Common myeloid progenitor, CD34-positive (primary cell): ENCODE measurements at regions not wholly inside any gene's neighbourhood (a gene's known extent, or its start where the extent isn't known, plus 50 kb on each side); places are given as distances from the start of the nearest gene placed in this dataset.

ENCODE experiments used
- CTCF ChIA-PET: fragments of 350-600 bp; sonication (Branson Sonifier 250); formaldehyde crosslinking; loops from one replicate; lab custom pipeline; 2021; ENCODE audit warnings: antibody characterized with exemption; lab: Charles Lee
- POLR2A ChIA-PET: fragments of 350-600 bp; sonication (Branson Sonifier 250); formaldehyde crosslinking; loops from one replicate; lab custom pipeline; 2021; ENCODE audit warnings: antibody characterized with exemption; lab: Charles Lee
- DNase-seq, 3 donors: peaks; one replicate each; pipeline versions ENCODE4 v3.0.0 to v3.0.0-alpha.2; 2013
- H3K27ac ChIP-seq, 2 experiments: 1 replicate in 1 of 2; 2 replicates in 1 of 2; pipeline ENCODE4 v1.7.0; 2013; ENCODE audit warnings: inconsistent platforms in 2 of 2, low read length in 2 of 2, mild to moderate bottlenecking in 2 of 2, low read depth in 1 of 2, moderate library complexity in 1 of 2; ENCODE audit not compliant: severe bottlenecking in 2 of 2, insufficient read depth in 1 of 2, poor library complexity in 1 of 2
- H3K27me3 ChIP-seq, 5 experiments: replicated peaks in 2 of 5; 1 replicate in 3 of 5; 2 replicates in 2 of 5; pipeline versions ENCODE4 v1.6.1 to v1.7.0; 2013; ENCODE audit warnings: low read length in 4 of 5, mild to moderate bottlenecking in 2 of 5, moderate library complexity in 2 of 5, inconsistent platforms in 1 of 5; ENCODE audit not compliant: insufficient read depth in 5 of 5, control insufficient read depth in 4 of 5
- H3K36me3 ChIP-seq, 4 experiments: 1 replicate in 2 of 4; 2 replicates in 2 of 4; pipeline versions ENCODE4 v1.6.1 to v1.7.0; 2013; ENCODE audit warnings: low read length in 3 of 4, control low read depth in 1 of 4, mild to moderate bottlenecking in 1 of 4; ENCODE audit not compliant: control insufficient read depth in 4 of 4, insufficient read depth in 4 of 4
- H3K4me1 ChIP-seq, 4 experiments: 1 replicate in 3 of 4; 2 replicates in 1 of 4; pipeline versions ENCODE4 v1.6.1 to v1.7.1; 2013; ENCODE audit warnings: low read length in 3 of 4, mild to moderate bottlenecking in 3 of 4, control low read depth in 1 of 4, inconsistent platforms in 1 of 4, moderate library complexity in 1 of 4; ENCODE audit not compliant: control insufficient read depth in 4 of 4, insufficient read depth in 4 of 4; ENCODE audit errors: control extremely low read depth in 1 of 4
- H3K4me3 ChIP-seq, 7 experiments: 1 replicate in 4 of 7; 2 replicates in 3 of 7; pipeline versions ENCODE4 v1.5.1 to v1.7.0; 2013; ENCODE audit warnings: mild to moderate bottlenecking in 7 of 7, low read length in 6 of 7, moderate library complexity in 6 of 7, inconsistent platforms in 2 of 7, low read depth in 2 of 7, control low read depth in 1 of 7; ENCODE audit not compliant: insufficient read depth in 4 of 7, control insufficient read depth in 1 of 7; ENCODE audit errors: extremely low read depth in 1 of 7
- H3K9me3 ChIP-seq, 5 experiments: 1 replicate in 4 of 5; 2 replicates in 1 of 5; pipeline versions ENCODE4 v1.6.1 to v1.7.1; 2013; ENCODE audit warnings: low read length in 4 of 5, mild to moderate bottlenecking in 2 of 5, inconsistent platforms in 1 of 5, low read depth in 1 of 5, moderate library complexity in 1 of 5; ENCODE audit not compliant: control insufficient read depth in 4 of 5, insufficient read depth in 2 of 5; ENCODE audit errors: control extremely low read depth in 1 of 5
- WGBS: methylation state at CpG from one replicate; pipeline ENCODE4 v1.1.5; 2013; ENCODE audit not compliant: insufficient coverage; 5-methylcytosine and 5-hydroxymethylcytosine counted together

- ChIA-PET CTCF (interaction anchor here (0.9 kb wide), 1 partner anchor 26 kb away, joined by 3 read pairs; no protein-coding TSS in a partner anchor), POLR2A (no interaction called here)
- WGBS, result no CpG with 5 or more reads among the region's 2 CpGs
- DNase-seq, result no peak
- Histone ChIP-seq H3K4me1 (no peaks in the 10 kb centered on the region), H3K27me3 (no peaks in the 10 kb centered on the region), H3K4me3 (no peak overlapping the region), H3K36me3 (no peaks in the 10 kb centered on the region), H3K27ac (no peak overlapping the region), H3K9me3 (no peaks in the 10 kb centered on the region)
Measured at GRCh38 chr5:116380621-116381020, 194.0 kb downstream of the SEMA6A start.

GRCh38 chr5:116379306-116379705 is 195.3 kb downstream of the SEMA6A start:
- Histone ChIP-seq H3K27me3 (no peaks in the 10 kb centered on the region), H3K9me3 (no peaks in the 10 kb centered on the region), H3K4me3 (no peak overlapping the region), H3K36me3 (no peaks in the 10 kb centered on the region), H3K4me1 (no peaks in the 10 kb centered on the region), H3K27ac (no peak overlapping the region)
- POLR2A ChIA-PET, result interaction anchor here (0.7 kb wide), 1 partner anchor 9 kb away, joined by 4 read pairs; no protein-coding TSS in a partner anchor
- 100% methylated on average over 4 of the region's 5 CpGs for WGBS
- DNase-seq, result no peak
- CTCF ChIA-PET, result no interaction called here

GRCh38 chr5:116378777-116379121 is 195.9 kb downstream of the SEMA6A start:
- ChIA-PET POLR2A (interaction anchor here (0.7 kb wide), 1 partner anchor 10 kb away, joined by 4 read pairs; no protein-coding TSS in a partner anchor), CTCF (no interaction called here)
- Histone ChIP-seq H3K4me3 (no peak overlapping the region), H3K9me3 (no peaks in the 10 kb centered on the region), H3K4me1 (no peaks in the 10 kb centered on the region), H3K36me3 (no peaks in the 10 kb centered on the region), H3K27ac (no peak overlapping the region), H3K27me3 (no peaks in the 10 kb centered on the region)
- no peak for DNase-seq
- WGBS, result 92% methylated on average over 5 of the region's 5 CpGs

- WGBS, result 87% methylated on average over 9 of the region's 12 CpGs
- CTCF ChIA-PET, result no interaction called here
- H3K4me1 ChIP-seq, result no peaks in the 10 kb centered on the region
- no peak overlapping the region for H3K4me3 ChIP-seq
- H3K27me3 ChIP-seq, result no peaks in the 10 kb centered on the region
- H3K27ac ChIP-seq, result no peak overlapping the region
- no peaks in the 10 kb centered on the region for H3K9me3 ChIP-seq
- POLR2A ChIA-PET, result no interaction called here
- H3K36me3 ChIP-seq, result no peaks in the 10 kb centered on the region
- peak in 1 of 3 donors; percentile 12 for DNase-seq
Measured at GRCh38 chr5:116378007-116378776, 196.4 kb downstream of the SEMA6A start.

GRCh38 chr5:116377276-116378006 is 197.2 kb downstream of the SEMA6A start:
- ChIA-PET POLR2A (no interaction called here), CTCF (no interaction called here)
- 93% methylated on average over 18 of the region's 18 CpGs for WGBS
- H3K36me3 ChIP-seq, result no peaks in the 10 kb centered on the region
- H3K9me3 ChIP-seq, result no peaks in the 10 kb centered on the region
- DNase-seq, result no peak
- no peak overlapping the region for H3K27ac ChIP-seq
- H3K4me3 ChIP-seq, result no peak overlapping the region
- peaks cover 0 to 5% (median 2%) of the 10 kb centered on the region in 4 experiments for H3K4me1 ChIP-seq
- H3K27me3 ChIP-seq, result no peaks in the 10 kb centered on the region

- ChIA-PET POLR2A (interaction anchor here (0.6 kb wide), 1 partner anchor 47 kb away, joined by 4 read pairs; no protein-coding TSS in a partner anchor), CTCF (no interaction called here)
- Histone ChIP-seq H3K9me3 (no peaks in the 10 kb centered on the region), H3K27ac (no peak overlapping the region), H3K27me3 (no peaks in the 10 kb centered on the region), H3K4me3 (no peak overlapping the region), H3K36me3 (no peaks in the 10 kb centered on the region), H3K4me1 (peaks cover 4 to 20% (median 12%) of the 10 kb centered on the region in 4 experiments)
- DNase-seq, result no peak
- 100% methylated on average over 5 of the region's 5 CpGs for WGBS
Measured at GRCh38 chr5:116375926-116376325, 198.7 kb downstream of the SEMA6A start.

- Histone ChIP-seq H3K27ac (no peak overlapping the region), H3K4me3 (no peak overlapping the region), H3K4me1 (peaks cover 4 to 27% (median 12%) of the 10 kb centered on the region in 4 experiments), H3K27me3 (no peaks in the 10 kb centered on the region), H3K9me3 (no peaks in the 10 kb centered on the region), H3K36me3 (no peaks in the 10 kb centered on the region)
- 90% methylated on average over 4 of the region's 4 CpGs for WGBS
- no peak for DNase-seq
- POLR2A ChIA-PET, result no interaction called here
- CTCF ChIA-PET, result no interaction called here
Measured at GRCh38 chr5:116374434-116374852, 200.2 kb downstream of the SEMA6A start.
